ENCODE measurements at regions not wholly inside any gene's neighbourhood (a gene's known extent, or its start where the extent isn't known, plus 50 kb on each side); places are given as distances from the start of the nearest gene placed in this dataset.

- TF ChIP-seq POLR2A (IDR thresholded peaks at IDR 0.05) (no peak), CTCF (IDR thresholded peaks at IDR 0.05) (no peak), POLR2AphosphoS5 (IDR thresholded peaks at IDR 0.05) (no peak)
Observed at GRCh38 chr12:30278401-30278800, 417.3 kb downstream of the IPO8 start.

Measured in gastroesophageal sphincter (tissue), 3 donors.